ENCODE measurements at regions not wholly inside any gene's neighbourhood (a gene's known extent, or its start where the extent isn't known, plus 50 kb on each side); places are given as distances from the start of the nearest gene placed in this dataset.

- TF ChIP-seq CTCF (conservative IDR thresholded peaks at IDR 0.05; ENCODE audit: low read depth, low read length), result no peak
- no peak for TF ChIP-seq EZH2 (IDR thresholded peaks at IDR 0.05; ENCODE audit: low read length, unreplicated experiment)
Measured at GRCh38 chr12:125434936-125435443, 369.8 kb downstream of the AACS start.

Measured in PC-3 (cell line).